ENCODE measurements at regions not wholly inside any gene's neighbourhood (a gene's known extent, or its start where the extent isn't known, plus 50 kb on each side); places are given as distances from the start of the nearest gene placed in this dataset.

DNA sequence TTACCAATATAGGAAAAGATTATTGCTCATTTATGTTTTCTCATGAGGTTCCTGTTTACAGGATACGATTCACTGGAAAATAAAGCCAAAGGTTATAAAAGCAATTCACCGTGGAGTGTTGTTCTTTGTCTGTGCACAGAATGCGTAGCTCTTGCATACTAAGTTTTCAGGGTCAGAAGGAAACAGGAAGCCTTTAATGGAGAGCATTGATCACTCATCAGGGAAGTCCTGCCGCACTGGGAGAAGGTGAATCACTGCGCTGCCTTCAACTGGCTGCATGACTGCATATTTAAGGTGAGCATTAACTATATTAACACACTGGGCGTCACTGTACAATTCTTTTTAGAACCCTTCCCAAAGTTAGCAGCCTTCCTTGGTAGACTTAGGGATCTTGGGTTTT is 74.1 kb upstream of the SYK start:
- TF ChIP-seq, protein P1, sequence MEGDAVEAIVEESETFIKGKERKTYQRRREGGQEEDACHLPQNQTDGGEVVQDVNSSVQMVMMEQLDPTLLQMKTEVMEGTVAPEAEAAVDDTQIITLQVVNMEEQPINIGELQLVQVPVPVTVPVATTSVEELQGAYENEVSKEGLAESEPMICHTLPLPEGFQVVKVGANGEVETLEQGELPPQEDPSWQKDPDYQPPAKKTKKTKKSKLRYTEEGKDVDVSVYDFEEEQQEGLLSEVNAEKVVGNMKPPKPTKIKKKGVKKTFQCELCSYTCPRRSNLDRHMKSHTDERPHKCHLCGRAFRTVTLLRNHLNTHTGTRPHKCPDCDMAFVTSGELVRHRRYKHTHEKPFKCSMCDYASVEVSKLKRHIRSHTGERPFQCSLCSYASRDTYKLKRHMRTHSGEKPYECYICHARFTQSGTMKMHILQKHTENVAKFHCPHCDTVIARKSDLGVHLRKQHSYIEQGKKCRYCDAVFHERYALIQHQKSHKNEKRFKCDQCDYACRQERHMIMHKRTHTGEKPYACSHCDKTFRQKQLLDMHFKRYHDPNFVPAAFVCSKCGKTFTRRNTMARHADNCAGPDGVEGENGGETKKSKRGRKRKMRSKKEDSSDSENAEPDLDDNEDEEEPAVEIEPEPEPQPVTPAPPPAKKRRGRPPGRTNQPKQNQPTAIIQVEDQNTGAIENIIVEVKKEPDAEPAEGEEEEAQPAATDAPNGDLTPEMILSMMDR (IDR thresholded peaks at IDR 0.05), result no peak
- TF ChIP-seq POLR2A (IDR thresholded peaks at IDR 0.05), result no peak

All from body of pancreas (tissue), 4 donors.